K562 (cell line): ENCODE measurements at regions not wholly inside any gene's neighbourhood (a gene's known extent, or its start where the extent isn't known, plus 50 kb on each side); places are given as distances from the start of the nearest gene placed in this dataset.

Experiments used
- ATAC-seq: fragments of 200-7000 bp; cut with Tn5 transposase; 3 replicates; pipeline ENCODE4 v1.9.1; 2020; ENCODE audit warnings: moderate library complexity
- BruUV-seq: library from RNA; stranded (reverse); fragments of 400-500 nt; replicated peaks from 2 replicates; lab custom pipeline; 2021; lab: Mats Ljungman, UMichigan
- CTCF ChIA-PET: fragments of 300-600 bp; formaldehyde crosslinking; extraction: SDS; loops from one replicate; lab custom pipeline; 2021; ENCODE audit warnings: low intra/inter-chr PET ratio; lab: Yijun Ruan, JAX
- POLR2A ChIA-PET: fragments of 300-600, 350-650 bp; sonication (Branson Sonifier 250); formaldehyde crosslinking; extraction: SDS; loops from one replicate; lab custom pipeline; 2021; ENCODE audit warnings: antibody characterized with exemption, inconsistent platforms; lab: Yijun Ruan, JAX
- DNase-seq, 4 experiments: peaks; one replicate each; pipeline versions ENCODE4 v3.0.0 to v3.0.0-alpha.2; 2011 to 2018; ENCODE audit warnings: low spot score in 3 of 4, mixed read lengths in 3 of 4; ENCODE audit errors: extremely low read depth in 1 of 4
- FAIRE-seq: peaks from 2 replicates; lab custom pipeline; 2011; peaks lifted over from hg19 to GRCh38; lab: Jason Lieb, UNC
- H2AFZ ChIP-seq: 2 replicates; pipeline ENCODE4 v1.6.0; 2011; ENCODE audit warnings: low read depth, low read length, control low read depth, inconsistent platforms
- H3K27ac ChIP-seq: fragments of 200-600 bp; 3 replicates; pipeline ENCODE4 v1.8.0; 2011; ENCODE audit warnings: low read depth, mild to moderate bottlenecking, control low read depth, inconsistent platforms, low read length, moderate library complexity, mixed read lengths; ENCODE audit errors: extremely low read depth
- H3K27me3 ChIP-seq, 2 experiments: fragments of 300-600 bp in 1 of 2; 2 replicates in 1 of 2; 3 replicates in 1 of 2; pipeline versions ENCODE4 v1.6.0 to v1.8.0; 2011; ENCODE audit warnings: inconsistent platforms in 2 of 2, low read length in 2 of 2, mild to moderate bottlenecking in 1 of 2, mixed read lengths in 1 of 2, moderate library complexity in 1 of 2; ENCODE audit not compliant: control insufficient read depth in 2 of 2, insufficient read depth in 2 of 2
- H3K36me3 ChIP-seq: fragments of 300-600 bp; 3 replicates; pipeline ENCODE4 v1.8.0; 2011; ENCODE audit warnings: mild to moderate bottlenecking, low read length, inconsistent platforms; ENCODE audit not compliant: control insufficient read depth, insufficient read depth
- H3K4me1 ChIP-seq, 2 experiments: fragments of 200-600 bp in 1 of 2; replicated peaks in 1 of 2; 2 replicates in 1 of 2; 3 replicates in 1 of 2; pipeline versions ENCODE4 v1.5.1 to v1.8.0; 2011; ENCODE audit warnings: inconsistent platforms in 2 of 2, low read length in 2 of 2, mild to moderate bottlenecking in 1 of 2, mixed read lengths in 1 of 2, moderate library complexity in 1 of 2; ENCODE audit not compliant: control insufficient read depth in 2 of 2, insufficient read depth in 2 of 2
- H3K4me2 ChIP-seq: 2 replicates; pipeline ENCODE4 v1.6.1; 2011; ENCODE audit warnings: low read length, control low read depth, inconsistent platforms, mixed read lengths; ENCODE audit not compliant: insufficient read depth
- H3K4me3 ChIP-seq: fragments of 200-600 bp; sonication (generic), shearing (Covaris generic); 2 replicates; pipeline ENCODE4 v1.5.1; 2016; ENCODE audit warnings: control low read depth, inconsistent platforms
- H3K79me2 ChIP-seq: fragments of 200-600 bp; 3 replicates; pipeline ENCODE4 v1.8.0; 2011; ENCODE audit warnings: low read length, inconsistent platforms; ENCODE audit not compliant: control insufficient read depth, insufficient read depth
- H3K9ac ChIP-seq, 2 experiments: 2 replicates each; pipeline versions ENCODE4 v1.6.0 to v1.6.1; 2011; ENCODE audit warnings: low read depth in 2 of 2, low read length in 2 of 2, control low read depth in 1 of 2, inconsistent platforms in 1 of 2, mild to moderate bottlenecking in 1 of 2, mixed read lengths in 1 of 2; ENCODE audit not compliant: insufficient read depth in 1 of 2
- H3K9me1 ChIP-seq: one replicate; pipeline ENCODE4 v1.6.0; 2011; ENCODE audit warnings: inconsistent platforms, mild to moderate bottlenecking, low read length, moderate library complexity; ENCODE audit not compliant: control insufficient read depth, insufficient read depth
- H3K9me3 ChIP-seq: replicated peaks from 2 replicates; pipeline ENCODE4 v1.5.1; 2011; ENCODE audit warnings: low read depth, low read length, inconsistent platforms; ENCODE audit not compliant: control insufficient read depth, insufficient read depth
- H4K20me1 ChIP-seq: replicated peaks from 2 replicates; pipeline ENCODE4 v1.6.1; 2011; ENCODE audit warnings: low read length, inconsistent platforms, mixed read lengths; ENCODE audit not compliant: control insufficient read depth, insufficient read depth
- ATF7 ChIP-seq: fragments of 450-650 bp; IDR thresholded peaks from 2 replicates; pipeline ENCODE4 v1.7.1; 2014; ENCODE audit warnings: mild to moderate bottlenecking, moderate library complexity
- CBX2 ChIP-seq: fragments of 200-600 bp; sonication (generic); IDR thresholded peaks from one replicate; pipeline ENCODE4 v1.6.1; 2012; ENCODE audit warnings: mild to moderate bottlenecking, low read length, inconsistent platforms; ENCODE audit not compliant: insufficient read depth, poor library complexity, severe bottlenecking
- FIP1L1 ChIP-seq: fragments of 200-400 bp; formaldehyde crosslinking; IDR thresholded peaks from 2 replicates; pipeline ENCODE4 v1.6.1; 2018; ENCODE audit warnings: mild to moderate bottlenecking, low read depth, low read length; ENCODE audit not compliant: poor library complexity, severe bottlenecking
- KAT8 ChIP-seq: fragments of 450-650 bp; IDR thresholded peaks from 2 replicates; pipeline ENCODE4 v1.6.1; 2016; ENCODE audit warnings: low read depth, mild to moderate bottlenecking
- POLR3A ChIP-seq: IDR thresholded peaks from 2 replicates; pipeline ENCODE4 v1.6.1; 2011; ENCODE audit warnings: borderline replicate concordance, mild to moderate bottlenecking, moderate library complexity; ENCODE audit not compliant: insufficient read length, insufficient read depth; ENCODE audit errors: extremely low read depth
- ZNF589 ChIP-seq: fragments of 200-800 bp; sonication (Bioruptor generic); IDR thresholded peaks from 2 replicates; pipeline ENCODE4 v1.6.1; 2016; ENCODE audit warnings: low read depth, missing genetic modification characterization, missing compliant biosample characterization
- WGBS: fragments of 100-300 bp; shearing (Covaris generic); methylation state at CpG from one replicate; pipeline ENCODE4 v1.1.6; 2016; ENCODE audit warnings: low coverage, mixed read lengths; ENCODE audit not compliant: insufficient coverage; ENCODE audit errors: missing lambda C conversion rate; 5-methylcytosine and 5-hydroxymethylcytosine counted together
- in situ Hi-C: fragments of 300-500 bp; cut with MboI; formaldehyde crosslinking; loops from 4 replicates; pipeline ENCODE4 v1.15.0; 2018; ENCODE audit warnings: inconsistent platforms, mixed read lengths
- intact Hi-C: fragments of 100-400 bp; cut with micrococcal nuclease; formaldehyde crosslinking; loops from 2 replicates; pipeline ENCODE4 v1.14.2; 2022
- TF ChIP-seq, protein P1 (sequence below): sonication (generic); formaldehyde crosslinking; IDR thresholded peaks from 2 replicates; pipeline ENCODE4 v1.8.1; 2022; ENCODE audit warnings: missing genetic modification reagents
- TF ChIP-seq, protein P2 (sequence below): fragments of 250-450 bp; sonication (Bioruptor Pico); IDR thresholded peaks from 2 replicates; pipeline ENCODE4 v1.9.0; 2021; ENCODE audit warnings: mild to moderate bottlenecking
- TF ChIP-seq, protein P3 (sequence below): fragments of 450-650 bp; formaldehyde crosslinking; IDR thresholded peaks from 2 replicates; pipeline ENCODE4 v1.4.0; 2020; ENCODE audit warnings: mild to moderate bottlenecking, moderate library complexity
- TF ChIP-seq, protein P4 (sequence below): fragments of 200-800 bp; sonication (Bioruptor generic); IDR thresholded peaks from 2 replicates; pipeline ENCODE4 v1.6.1; 2016; ENCODE audit warnings: missing genetic modification characterization, missing compliant biosample characterization
- TF ChIP-seq, protein P5 (sequence below): fragments of 450-650 bp; IDR thresholded peaks from 2 replicates; pipeline ENCODE4 v1.6.1; 2017; ENCODE audit warnings: mild to moderate bottlenecking, moderate library complexity

DNA sequence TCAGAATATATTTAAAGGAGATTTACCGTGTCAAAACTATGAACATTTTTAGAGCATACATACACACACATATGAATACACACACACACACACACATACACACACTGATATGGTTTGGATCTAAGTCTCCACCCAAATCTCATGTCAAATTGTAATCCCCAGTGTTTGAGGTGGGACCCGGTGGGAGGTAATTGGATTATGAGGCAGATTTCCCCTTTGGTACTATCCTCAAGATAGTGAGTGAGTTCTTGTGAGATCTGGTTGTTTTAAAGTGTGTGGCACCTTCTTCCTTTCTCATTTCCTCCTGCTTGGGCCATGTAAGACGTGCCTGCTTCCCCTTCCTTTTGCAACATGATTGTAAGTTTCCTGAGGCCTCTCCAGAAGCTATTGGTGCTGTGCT is 515.0 kb upstream of the ZMIZ1 start (continued):
- TF ChIP-seq ATF7, result no peak
- TF ChIP-seq, protein P1, sequence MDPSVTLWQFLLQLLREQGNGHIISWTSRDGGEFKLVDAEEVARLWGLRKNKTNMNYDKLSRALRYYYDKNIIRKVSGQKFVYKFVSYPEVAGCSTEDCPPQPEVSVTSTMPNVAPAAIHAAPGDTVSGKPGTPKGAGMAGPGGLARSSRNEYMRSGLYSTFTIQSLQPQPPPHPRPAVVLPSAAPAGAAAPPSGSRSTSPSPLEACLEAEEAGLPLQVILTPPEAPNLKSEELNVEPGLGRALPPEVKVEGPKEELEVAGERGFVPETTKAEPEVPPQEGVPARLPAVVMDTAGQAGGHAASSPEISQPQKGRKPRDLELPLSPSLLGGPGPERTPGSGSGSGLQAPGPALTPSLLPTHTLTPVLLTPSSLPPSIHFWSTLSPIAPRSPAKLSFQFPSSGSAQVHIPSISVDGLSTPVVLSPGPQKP, result no peak
- TF ChIP-seq, protein P2, sequence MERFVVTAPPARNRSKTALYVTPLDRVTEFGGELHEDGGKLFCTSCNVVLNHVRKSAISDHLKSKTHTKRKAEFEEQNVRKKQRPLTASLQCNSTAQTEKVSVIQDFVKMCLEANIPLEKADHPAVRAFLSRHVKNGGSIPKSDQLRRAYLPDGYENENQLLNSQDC (CRISPR knock-in tag), result no peak

DNA sequence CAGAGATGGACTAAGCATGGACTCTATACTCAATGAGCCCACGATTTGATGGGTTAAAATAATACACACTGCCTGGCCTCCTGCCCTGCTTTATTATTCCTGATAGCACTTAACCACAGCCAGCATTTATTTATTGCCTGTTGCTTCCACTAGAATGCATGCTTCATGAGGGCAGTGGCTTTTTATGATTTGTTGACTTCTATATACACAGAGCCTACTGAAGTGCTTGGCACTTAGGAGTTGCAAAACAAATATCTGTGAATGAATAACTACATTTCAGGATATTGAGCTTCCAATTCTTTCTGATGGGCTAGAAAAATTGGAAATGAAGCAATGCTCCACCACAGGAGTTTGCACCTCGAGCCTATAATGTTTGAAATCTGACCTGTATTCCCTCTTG is 513.6 kb upstream of the ZMIZ1 start:
- BruUV-seq, result no TSS peak
- CTCF ChIA-PET, result no interaction called here
- TF ChIP-seq, protein P3, sequence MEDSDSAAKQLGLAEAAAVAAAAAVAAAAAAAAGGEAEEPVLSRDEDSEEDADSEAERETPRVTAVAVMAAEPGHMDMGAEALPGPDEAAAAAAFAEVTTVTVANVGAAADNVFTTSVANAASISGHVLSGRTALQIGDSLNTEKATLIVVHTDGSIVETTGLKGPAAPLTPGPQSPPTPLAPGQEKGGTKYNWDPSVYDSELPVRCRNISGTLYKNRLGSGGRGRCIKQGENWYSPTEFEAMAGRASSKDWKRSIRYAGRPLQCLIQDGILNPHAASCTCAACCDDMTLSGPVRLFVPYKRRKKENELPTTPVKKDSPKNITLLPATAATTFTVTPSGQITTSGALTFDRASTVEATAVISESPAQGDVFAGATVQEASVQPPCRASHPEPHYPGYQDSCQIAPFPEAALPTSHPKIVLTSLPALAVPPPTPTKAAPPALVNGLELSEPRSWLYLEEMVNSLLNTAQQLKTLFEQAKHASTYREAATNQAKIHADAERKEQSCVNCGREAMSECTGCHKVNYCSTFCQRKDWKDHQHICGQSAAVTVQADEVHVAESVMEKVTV, result no peak
- TF ChIP-seq, protein P4, sequence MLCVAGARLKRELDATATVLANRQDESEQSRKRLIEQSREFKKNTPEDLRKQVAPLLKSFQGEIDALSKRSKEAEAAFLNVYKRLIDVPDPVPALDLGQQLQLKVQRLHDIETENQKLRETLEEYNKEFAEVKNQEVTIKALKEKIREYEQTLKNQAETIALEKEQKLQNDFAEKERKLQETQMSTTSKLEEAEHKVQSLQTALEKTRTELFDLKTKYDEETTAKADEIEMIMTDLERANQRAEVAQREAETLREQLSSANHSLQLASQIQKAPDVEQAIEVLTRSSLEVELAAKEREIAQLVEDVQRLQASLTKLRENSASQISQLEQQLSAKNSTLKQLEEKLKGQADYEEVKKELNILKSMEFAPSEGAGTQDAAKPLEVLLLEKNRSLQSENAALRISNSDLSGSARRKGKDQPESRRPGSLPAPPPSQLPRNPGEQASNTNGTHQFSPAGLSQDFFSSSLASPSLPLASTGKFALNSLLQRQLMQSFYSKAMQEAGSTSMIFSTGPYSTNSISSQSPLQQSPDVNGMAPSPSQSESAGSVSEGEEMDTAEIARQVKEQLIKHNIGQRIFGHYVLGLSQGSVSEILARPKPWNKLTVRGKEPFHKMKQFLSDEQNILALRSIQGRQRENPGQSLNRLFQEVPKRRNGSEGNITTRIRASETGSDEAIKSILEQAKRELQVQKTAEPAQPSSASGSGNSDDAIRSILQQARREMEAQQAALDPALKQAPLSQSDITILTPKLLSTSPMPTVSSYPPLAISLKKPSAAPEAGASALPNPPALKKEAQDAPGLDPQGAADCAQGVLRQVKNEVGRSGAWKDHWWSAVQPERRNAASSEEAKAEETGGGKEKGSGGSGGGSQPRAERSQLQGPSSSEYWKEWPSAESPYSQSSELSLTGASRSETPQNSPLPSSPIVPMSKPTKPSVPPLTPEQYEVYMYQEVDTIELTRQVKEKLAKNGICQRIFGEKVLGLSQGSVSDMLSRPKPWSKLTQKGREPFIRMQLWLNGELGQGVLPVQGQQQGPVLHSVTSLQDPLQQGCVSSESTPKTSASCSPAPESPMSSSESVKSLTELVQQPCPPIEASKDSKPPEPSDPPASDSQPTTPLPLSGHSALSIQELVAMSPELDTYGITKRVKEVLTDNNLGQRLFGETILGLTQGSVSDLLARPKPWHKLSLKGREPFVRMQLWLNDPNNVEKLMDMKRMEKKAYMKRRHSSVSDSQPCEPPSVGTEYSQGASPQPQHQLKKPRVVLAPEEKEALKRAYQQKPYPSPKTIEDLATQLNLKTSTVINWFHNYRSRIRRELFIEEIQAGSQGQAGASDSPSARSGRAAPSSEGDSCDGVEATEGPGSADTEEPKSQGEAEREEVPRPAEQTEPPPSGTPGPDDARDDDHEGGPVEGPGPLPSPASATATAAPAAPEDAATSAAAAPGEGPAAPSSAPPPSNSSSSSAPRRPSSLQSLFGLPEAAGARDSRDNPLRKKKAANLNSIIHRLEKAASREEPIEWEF (CRISPR knock-in tag), result no peak
- no peak for TF ChIP-seq POLR3A
- TF ChIP-seq CBX2, result no peak
- TF ChIP-seq FIP1L1, result no peak
- no peak for TF ChIP-seq KAT8
- TF ChIP-seq ZNF589 (CRISPR knock-in tag), result no peak
- TF ChIP-seq, protein P5, sequence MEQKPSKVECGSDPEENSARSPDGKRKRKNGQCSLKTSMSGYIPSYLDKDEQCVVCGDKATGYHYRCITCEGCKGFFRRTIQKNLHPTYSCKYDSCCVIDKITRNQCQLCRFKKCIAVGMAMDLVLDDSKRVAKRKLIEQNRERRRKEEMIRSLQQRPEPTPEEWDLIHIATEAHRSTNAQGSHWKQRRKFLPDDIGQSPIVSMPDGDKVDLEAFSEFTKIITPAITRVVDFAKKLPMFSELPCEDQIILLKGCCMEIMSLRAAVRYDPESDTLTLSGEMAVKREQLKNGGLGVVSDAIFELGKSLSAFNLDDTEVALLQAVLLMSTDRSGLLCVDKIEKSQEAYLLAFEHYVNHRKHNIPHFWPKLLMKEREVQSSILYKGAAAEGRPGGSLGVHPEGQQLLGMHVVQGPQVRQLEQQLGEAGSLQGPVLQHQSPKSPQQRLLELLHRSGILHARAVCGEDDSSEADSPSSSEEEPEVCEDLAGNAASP, result no peak

More for the DNA sequence above, 513.6 kb upstream of the ZMIZ1 start:
- Histone ChIP-seq H3K4me3 (no peak overlapping the region), H4K20me1 (no peaks in the 10 kb centered on the region), H3K9me3 (no peaks in the 10 kb centered on the region), H3K4me1 (no peaks in the 10 kb centered on the region), H3K36me3 (no peaks in the 10 kb centered on the region), H3K9me1 (no peaks in the 10 kb centered on the region), H3K27me3 (peaks cover 0 to 27% of the 10 kb centered on the region in 2 experiments; a peak in 2 of 5 replicates), H3K79me2 (no peaks in the 10 kb centered on the region), H3K27ac (no peak overlapping the region), H3K9ac (no peak overlapping the region), H2AFZ (no peak overlapping the region), H3K4me2 (no peak overlapping the region)
- ATAC-seq (no peak), DNase-seq (no peak), FAIRE-seq (no peak)
- 0% methylated on average over 2 of the region's 2 CpGs for WGBS
- in situ Hi-C loops (no loop called here), intact Hi-C loops (no loop called here)
- POLR2A ChIA-PET, result no interaction called here
